GM19351 (cell line): ENCODE measurements at regions not wholly inside any gene's neighbourhood (a gene's known extent, or its start where the extent isn't known, plus 50 kb on each side); places are given as distances from the start of the nearest gene placed in this dataset.
"Not testable (repeated sequence)": the region's sequence is repeated elsewhere in the genome, so short reads cannot be mapped to it uniquely, and the experiment has no call there.

Source experiments
- ATAC-seq: cut with Tn5 transposase; IDR thresholded peaks from one replicate; pipeline ENCODE4 v1.9.1; 2021; ENCODE audit warnings: mild to moderate bottlenecking, moderate library complexity; ENCODE audit not compliant: unreplicated experiment

- no peak for ATAC-seq
Observed at GRCh38 chr6:85866758-85867401, 224.2 kb upstream of the SYNCRIP start.

DNA sequence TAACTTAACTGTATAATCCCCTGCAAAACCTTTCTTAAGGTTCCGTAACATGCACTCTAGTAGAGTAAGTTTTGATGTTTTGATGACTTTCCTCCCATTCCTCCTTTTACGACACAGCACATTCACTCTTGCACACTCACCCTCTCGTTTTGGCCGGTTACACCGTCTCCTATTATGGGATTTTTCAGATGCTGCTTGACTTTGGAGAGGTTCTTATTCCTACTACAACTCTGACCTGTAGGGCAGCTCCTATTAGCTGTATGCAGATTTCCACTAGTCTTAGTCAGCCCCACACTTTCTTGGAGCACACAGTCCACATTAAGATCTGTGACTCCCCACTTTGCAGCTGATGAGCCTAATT, 223.7 kb upstream of the SYNCRIP start:
- no peak for ATAC-seq

GRCh38 chr6:85865420-85866369, 223.0 kb upstream of the SYNCRIP start:
- peak; percentile 70 for ATAC-seq

- ATAC-seq, result no peak
Observed at GRCh38 chr6:85864453-85865401, 222.0 kb upstream of the SYNCRIP start.

DNA sequence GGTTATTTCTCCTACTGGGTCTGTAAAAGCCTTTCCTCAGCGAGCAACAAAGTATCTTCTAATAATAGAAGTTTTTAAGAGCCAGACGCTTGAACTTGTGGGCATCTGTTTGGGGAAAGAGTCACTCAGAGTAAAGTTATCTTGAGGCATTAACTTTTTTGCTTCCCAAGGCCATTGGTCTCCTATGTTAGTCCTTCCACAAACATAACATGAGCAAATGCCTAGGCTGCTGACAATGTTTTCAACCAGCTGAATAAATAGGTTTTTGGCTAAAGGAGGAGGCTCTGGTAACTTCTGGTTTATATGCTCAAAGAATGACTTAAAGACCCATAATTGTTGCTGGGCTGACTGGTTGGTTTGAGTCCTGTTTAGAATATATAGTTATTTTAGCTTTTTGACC, 213.5 kb upstream of the SYNCRIP start:
- ATAC-seq, result no peak

DNA sequence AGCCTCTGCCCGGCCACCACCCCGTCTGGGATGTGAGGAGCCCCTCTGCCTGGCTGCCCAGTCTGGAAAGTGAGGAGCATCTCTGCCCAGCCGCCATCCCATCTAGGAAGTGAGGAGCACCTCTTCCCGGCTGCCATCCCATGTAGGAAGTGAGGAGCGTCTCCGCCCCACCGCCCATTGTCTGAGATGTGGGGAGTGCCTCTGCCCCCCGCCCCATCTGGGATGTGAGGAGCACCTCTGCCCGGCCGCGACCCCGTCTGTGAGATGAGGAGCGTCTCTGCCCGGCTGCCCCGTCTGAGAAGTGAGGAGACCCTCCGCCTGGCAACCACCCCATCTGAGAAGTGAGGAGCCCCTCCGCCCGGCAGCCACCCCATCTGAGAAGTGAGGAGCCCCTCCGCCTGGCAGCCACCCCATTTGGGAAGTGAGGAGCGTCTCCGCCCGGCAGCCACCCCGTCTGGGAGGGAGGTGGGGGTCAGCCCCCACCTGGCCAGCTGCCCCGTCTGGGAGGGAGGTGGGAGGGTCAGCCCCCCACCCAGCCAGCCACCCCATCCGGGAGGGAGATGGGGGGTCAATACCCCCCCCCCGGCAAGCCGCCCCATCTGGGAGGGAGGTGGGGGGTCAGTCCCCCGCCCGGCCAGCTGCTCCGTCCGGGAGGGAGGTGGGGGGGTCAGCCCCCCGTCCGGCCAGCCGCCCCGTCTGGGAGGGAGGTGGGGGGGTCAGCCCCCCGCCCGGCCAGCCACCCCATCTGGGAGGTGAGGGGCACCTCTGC, 195.8 kb upstream of the SYNCRIP start:
- not testable (repeated sequence) for ATAC-seq

DNA sequence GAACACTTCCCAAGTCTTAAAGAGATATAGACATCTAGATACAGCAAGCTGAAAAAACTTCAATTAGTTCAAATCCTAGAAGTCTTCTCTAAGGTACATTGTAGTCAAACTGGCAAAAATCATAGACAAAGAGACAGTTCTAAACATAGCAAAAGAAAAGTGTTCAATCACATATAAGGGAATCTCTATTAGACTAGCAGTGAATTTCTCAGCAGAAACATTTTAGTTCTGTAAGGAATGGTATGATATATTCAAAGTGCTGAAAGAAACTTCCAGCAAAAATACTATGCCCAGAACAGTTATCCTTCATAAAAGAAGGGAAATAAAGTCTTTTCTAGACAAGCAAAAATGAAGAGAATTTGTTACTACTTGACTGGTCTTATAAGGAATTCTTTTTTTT, 186.3 kb upstream of the SYNCRIP start:
- no peak for ATAC-seq

GRCh38 chr6:85826997-85827396, 184.3 kb upstream of the SYNCRIP start:
- ATAC-seq, result no peak

DNA sequence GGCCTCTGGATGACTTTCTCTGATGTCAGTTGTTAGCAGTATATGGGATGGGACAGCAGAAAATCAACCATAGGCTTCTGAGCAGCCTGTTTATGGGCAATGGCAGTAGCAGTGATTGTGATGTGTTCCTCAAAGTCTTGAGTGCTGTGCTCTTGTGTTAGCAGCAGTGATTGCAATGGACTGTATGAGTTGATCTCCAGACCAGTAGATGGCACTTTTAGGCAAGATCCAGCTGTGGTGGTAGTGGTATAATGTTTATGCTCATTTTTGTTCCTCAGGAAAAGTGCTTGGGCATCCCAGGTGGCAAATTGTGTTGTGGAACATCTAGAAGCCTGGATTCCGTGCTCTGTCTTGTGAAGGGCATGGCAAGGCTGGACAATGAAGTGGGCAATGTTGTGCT, 181.6 kb upstream of the SYNCRIP start:
- no peak for ATAC-seq

DNA sequence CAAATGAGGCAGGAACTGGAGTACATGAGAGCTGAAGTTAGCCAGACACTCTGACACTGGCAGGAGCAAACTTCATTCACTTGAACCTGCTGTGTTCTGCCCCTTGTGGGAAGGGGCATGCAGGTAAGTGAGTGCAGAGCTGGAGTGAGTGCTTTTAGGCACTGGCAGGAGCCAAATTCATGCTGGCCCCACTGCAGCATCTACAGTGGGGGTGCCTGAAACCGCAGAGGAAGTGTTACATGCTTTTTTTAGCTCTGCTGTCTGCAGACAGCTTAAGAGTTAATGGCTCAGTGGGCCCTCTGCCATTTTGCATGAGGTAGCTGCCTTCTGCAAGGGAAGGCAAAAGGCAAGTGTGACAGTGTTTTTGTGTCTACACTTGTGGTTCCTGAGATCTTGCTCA, 167.9 kb upstream of the SYNCRIP start:
- ATAC-seq, result peak; percentile 88

GRCh38 chr6:85803721-85804120, 161.0 kb upstream of the SYNCRIP start:
- no peak for ATAC-seq

- no peak for ATAC-seq
Observed at GRCh38 chr6:85802162-85802561, 159.5 kb upstream of the SYNCRIP start.

DNA sequence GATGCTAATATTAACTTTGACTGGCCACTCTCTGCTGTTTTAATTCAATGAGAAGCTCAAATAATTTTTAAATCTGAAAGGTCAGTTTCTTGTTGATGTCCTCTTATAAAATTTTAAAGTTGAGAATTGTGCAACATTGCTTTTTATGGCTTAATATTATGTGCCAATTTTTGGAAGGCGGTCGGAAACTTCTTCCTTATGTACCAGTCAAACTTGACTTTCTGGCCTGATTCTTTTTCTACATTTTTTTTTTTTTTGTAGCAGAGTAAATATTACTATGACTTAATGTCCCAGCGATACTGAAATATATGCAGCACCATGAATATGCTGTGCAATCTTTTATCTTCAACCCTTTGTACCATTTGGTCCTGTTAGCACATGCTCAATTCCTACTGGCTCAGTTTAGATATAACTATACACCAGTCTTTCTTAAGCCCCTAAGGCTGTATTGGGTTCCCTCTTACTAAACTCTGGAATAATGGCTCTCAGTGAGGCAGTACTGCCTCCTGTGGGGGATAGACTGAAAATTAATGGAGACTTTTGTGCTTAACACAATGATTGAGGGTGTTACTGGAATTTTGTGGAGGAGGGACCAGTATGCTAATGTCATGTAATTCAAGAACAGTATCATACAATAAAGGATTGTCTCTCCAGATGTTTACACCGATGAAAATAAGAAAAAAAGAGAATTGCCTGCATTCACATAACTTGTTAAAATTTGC, 156.4 kb upstream of the SYNCRIP start:
- no peak for ATAC-seq

DNA sequence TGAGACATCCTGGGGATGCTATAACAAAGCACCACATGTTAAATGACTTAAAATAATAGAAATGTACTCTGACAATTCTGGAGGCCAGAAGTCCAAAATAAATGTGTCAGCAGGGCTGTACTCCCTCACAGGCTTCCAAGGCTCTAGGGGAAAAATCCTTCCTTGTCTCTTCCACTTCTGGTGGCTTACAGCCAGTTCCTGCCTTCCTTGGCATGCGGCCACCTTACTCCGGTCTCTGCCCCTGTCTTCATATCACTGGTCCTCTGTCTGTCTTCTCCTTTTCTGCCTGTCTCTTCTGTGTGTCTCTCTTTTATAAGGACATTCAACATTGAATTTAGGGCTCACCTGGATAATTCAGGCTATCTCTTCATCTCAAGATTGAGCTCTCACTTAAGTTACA, 155.3 kb upstream of the SYNCRIP start:
- no peak for ATAC-seq

GRCh38 chr6:85795945-85796344, 153.3 kb upstream of the SYNCRIP start:
- no peak for ATAC-seq

DNA sequence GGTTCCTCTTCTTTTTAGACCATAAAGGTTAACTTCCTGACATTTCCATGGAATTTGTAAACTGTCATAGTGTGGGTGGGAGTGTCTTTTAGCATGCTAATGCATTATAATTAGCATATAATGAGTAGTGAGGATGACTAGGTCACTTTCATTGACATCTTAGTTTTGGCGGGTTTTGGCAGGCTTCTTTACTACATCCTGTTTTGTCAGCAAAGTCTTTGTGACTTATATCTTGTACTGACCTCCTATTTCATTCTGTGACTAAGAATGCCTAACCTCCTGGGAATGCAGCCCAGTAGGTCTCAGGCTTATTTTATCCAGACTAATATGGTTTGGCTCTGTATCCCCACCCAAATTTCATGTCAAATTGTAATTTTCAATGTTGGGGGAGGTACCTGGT, 149.6 kb upstream of the SYNCRIP start:
- ATAC-seq, result no peak

- no peak for ATAC-seq
Observed at GRCh38 chr6:85775883-85776282, 133.2 kb upstream of the SYNCRIP start.

DNA sequence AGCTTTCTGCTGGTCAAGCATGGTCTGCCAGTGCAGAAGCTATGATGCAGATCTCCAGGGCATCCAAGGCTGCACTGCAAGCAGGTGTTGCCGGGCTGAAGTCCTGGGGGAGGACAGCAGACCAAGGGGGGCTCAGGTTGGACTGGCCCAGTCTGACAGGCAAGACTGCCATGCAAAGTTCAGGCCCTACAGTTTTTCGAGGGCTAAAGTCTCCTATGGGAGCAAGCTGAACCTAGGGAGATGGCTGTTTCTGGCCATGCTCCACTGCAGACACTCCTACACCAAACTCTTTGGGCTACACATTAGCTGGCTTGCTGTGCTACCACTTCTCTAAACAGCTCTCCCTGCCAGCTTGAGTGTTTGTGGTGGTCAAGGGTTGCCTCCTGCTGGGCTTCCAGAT, 130.0 kb upstream of the SYNCRIP start:
- ATAC-seq, result no peak

GRCh38 chr6:85771925-85772430, 129.3 kb upstream of the SYNCRIP start:
- no peak for ATAC-seq

DNA sequence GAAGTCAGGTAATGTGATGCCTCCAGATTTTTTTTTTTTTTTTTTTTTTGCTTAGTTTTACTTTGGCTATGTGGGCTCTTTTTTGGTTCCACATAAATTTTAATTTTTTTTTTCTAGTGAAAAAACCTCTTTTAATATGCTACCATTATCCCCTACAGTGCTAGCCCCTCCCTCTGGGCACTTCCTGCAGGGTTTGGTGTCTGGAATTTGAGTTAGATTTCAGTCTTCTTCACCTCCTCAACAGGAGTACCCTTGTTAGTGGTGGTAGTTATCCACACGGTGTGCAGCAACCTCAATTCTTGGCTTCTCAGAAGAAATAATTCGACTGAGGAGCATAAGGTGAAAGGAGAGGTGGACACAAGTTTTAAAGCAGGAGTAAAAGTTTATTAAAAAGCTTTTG, 128.8 kb upstream of the SYNCRIP start:
- ATAC-seq, result no peak
